HL-60 (cell line): ENCODE measurements at regions not wholly inside any gene's neighbourhood (a gene's known extent, or its start where the extent isn't known, plus 50 kb on each side); places are given as distances from the start of the nearest gene placed in this dataset.

Experiments used
- GABPA ChIP-seq: IDR thresholded peaks from 2 replicates; pipeline ENCODE4 v1.6.1; 2012; ENCODE audit warnings: low read depth
- POLR2AphosphoS5 ChIP-seq: IDR thresholded peaks from 2 replicates; pipeline ENCODE4 v1.6.1; 2012; ENCODE audit warnings: low read depth
- SPI1 ChIP-seq: IDR thresholded peaks from 2 replicates; pipeline ENCODE4 v1.6.1; 2012; ENCODE audit warnings: low read depth, mild to moderate bottlenecking, borderline replicate concordance
- TF ChIP-seq, protein P1 (sequence below): IDR thresholded peaks from one replicate; pipeline ENCODE4 v1.5.1; 2011; ENCODE audit warnings: low read length, control low read depth, inconsistent platforms; ENCODE audit not compliant: insufficient read depth
- TF ChIP-seq, protein P2 (sequence below): IDR thresholded peaks from 2 replicates; pipeline ENCODE4 v1.6.1; 2012; ENCODE audit warnings: low read depth; ENCODE audit not compliant: insufficient replicate concordance

DNA sequence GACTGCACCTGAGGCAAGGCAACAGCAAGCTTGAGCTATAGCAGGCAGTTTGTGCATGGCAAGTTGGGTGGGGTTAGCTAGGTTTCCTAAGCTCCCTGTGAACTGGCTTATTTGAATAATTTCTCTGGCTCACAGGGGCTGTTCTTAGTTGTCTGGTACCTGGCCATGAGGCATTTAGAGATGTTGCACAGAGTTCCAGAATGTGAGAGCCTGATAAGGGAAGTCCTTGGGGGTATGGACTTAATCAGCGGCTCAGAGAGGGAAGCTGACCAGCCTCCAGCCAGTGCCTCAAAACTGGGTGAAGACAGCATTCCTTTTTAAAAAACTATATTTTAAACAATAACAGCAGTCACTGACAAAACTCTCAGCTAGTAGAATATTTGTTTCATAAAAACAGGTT, 307.4 kb downstream of the FZD1 start:
- TF ChIP-seq, protein P1, sequence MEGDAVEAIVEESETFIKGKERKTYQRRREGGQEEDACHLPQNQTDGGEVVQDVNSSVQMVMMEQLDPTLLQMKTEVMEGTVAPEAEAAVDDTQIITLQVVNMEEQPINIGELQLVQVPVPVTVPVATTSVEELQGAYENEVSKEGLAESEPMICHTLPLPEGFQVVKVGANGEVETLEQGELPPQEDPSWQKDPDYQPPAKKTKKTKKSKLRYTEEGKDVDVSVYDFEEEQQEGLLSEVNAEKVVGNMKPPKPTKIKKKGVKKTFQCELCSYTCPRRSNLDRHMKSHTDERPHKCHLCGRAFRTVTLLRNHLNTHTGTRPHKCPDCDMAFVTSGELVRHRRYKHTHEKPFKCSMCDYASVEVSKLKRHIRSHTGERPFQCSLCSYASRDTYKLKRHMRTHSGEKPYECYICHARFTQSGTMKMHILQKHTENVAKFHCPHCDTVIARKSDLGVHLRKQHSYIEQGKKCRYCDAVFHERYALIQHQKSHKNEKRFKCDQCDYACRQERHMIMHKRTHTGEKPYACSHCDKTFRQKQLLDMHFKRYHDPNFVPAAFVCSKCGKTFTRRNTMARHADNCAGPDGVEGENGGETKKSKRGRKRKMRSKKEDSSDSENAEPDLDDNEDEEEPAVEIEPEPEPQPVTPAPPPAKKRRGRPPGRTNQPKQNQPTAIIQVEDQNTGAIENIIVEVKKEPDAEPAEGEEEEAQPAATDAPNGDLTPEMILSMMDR: no peak
- TF ChIP-seq POLR2AphosphoS5 (no peak), GABPA (no peak), SPI1 (no peak)
- TF ChIP-seq, protein P2, sequence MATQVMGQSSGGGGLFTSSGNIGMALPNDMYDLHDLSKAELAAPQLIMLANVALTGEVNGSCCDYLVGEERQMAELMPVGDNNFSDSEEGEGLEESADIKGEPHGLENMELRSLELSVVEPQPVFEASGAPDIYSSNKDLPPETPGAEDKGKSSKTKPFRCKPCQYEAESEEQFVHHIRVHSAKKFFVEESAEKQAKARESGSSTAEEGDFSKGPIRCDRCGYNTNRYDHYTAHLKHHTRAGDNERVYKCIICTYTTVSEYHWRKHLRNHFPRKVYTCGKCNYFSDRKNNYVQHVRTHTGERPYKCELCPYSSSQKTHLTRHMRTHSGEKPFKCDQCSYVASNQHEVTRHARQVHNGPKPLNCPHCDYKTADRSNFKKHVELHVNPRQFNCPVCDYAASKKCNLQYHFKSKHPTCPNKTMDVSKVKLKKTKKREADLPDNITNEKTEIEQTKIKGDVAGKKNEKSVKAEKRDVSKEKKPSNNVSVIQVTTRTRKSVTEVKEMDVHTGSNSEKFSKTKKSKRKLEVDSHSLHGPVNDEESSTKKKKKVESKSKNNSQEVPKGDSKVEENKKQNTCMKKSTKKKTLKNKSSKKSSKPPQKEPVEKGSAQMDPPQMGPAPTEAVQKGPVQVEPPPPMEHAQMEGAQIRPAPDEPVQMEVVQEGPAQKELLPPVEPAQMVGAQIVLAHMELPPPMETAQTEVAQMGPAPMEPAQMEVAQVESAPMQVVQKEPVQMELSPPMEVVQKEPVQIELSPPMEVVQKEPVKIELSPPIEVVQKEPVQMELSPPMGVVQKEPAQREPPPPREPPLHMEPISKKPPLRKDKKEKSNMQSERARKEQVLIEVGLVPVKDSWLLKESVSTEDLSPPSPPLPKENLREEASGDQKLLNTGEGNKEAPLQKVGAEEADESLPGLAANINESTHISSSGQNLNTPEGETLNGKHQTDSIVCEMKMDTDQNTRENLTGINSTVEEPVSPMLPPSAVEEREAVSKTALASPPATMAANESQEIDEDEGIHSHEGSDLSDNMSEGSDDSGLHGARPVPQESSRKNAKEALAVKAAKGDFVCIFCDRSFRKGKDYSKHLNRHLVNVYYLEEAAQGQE: no peak
